HTR-8/SVneo (cell line): ENCODE measurements at regions not wholly inside any gene's neighbourhood (a gene's known extent, or its start where the extent isn't known, plus 50 kb on each side); places are given as distances from the start of the nearest gene placed in this dataset.

ENCODE experiments used
- DNase-seq: peaks from one replicate; pipeline ENCODE4 v3.0.0; 2011; ENCODE audit warnings: low spot score, mixed read lengths; ENCODE audit not compliant: insufficient read length
- FAIRE-seq: peaks from 2 replicates; lab custom pipeline; 2011; peaks lifted over from hg19 to GRCh38; lab: Jason Lieb, UNC

DNA sequence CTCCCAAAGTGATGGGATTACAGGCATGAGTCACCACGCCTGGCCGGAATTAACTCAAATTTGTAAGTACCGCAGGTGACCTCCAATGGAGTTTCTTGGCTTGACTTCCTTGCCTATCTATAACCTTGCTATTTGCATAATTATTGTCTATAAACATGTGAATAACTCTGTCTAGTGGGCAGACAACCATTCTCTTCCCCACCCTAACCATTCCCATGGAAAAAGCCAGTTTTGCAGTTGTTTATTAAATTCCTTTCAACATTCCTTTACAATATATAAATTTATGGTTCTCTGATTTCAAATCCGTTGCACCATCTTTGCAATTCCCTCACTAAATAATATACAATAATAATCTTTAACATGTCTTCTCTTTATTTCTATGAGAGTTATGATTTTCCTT is 61.0 kb upstream of the ZDHHC17 start:
- DNase-seq: no peak
- no peak for FAIRE-seq

DNA sequence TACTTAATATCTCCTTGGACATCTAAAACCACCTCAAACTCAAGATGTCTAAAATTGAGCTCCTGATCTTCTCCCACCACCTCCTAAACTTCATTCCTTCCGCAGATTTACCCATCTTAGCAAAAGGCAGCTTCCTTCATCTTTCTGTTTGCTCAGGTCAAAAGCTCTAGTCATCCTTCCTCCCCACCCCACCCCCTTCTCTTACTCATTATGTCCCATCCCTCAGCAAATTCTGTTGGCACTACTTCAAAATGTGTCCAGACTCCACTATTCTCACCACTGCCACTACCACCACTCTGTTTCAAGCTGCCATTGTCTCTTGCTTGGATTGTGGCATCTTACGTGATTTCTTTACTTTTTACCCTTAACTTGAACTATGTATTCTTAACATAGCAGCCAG is 59.2 kb upstream of the ZDHHC17 start:
- FAIRE-seq: no peak
- no peak for DNase-seq

DNA sequence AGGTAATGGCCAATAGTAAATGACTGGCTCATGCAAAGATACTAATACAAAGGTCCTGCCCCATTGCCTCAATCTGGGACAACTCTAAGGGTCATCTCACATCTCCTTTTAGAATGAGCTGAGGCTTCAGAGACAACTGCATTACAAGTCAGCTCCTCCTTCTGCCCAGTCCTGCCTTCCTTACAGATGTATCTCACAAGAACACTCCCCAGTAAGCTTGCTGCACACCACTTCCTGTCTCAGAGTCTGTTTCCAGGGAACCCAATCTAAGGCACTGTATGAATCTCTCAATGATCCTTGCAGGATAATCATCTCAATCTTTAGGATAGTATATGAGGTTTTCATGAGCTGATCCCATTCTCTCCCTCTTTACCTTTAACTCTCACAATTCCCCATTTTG is 57.8 kb upstream of the ZDHHC17 start:
- FAIRE-seq: no peak
- no peak for DNase-seq

DNA sequence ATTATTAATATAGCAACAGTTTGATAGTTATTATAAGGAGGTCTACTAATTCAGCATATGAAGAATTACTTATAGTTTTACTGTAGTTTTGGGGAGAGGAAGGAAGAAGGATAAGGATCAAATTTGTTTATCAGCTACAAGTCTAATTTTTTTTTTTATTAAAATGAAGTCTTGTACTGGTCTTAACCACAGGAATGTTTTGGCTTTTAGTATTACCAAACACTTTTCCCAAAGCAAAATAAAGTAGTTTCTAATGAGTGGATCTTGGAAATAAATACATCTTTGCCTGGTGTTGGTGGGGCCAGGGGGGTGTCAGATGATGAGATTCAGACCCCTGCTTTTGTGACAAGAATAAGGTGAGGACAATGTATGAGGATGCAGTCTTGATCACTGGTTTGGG is 57.2 kb upstream of the ZDHHC17 start:
- no peak for DNase-seq
- no peak for FAIRE-seq

DNA sequence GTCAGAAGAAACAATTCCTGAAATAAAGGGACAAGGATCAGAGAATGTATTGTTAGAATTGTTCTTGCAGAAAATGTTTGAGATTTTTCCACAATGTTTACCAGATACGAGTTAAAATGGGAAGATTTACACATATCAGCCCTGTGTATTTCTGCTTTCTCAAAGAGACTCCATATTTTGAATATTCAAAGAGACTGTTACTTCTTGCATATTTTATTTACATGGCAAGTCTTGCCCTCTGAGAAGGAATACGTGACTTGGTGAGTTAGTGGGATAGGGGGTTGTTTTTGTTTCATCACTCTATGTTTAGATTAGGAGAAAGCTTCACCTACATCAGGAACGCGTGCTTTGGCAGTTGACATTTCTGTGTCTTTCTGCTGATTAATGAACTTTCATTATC is 56.1 kb upstream of the ZDHHC17 start:
- FAIRE-seq (no peak), DNase-seq (no peak)

DNA sequence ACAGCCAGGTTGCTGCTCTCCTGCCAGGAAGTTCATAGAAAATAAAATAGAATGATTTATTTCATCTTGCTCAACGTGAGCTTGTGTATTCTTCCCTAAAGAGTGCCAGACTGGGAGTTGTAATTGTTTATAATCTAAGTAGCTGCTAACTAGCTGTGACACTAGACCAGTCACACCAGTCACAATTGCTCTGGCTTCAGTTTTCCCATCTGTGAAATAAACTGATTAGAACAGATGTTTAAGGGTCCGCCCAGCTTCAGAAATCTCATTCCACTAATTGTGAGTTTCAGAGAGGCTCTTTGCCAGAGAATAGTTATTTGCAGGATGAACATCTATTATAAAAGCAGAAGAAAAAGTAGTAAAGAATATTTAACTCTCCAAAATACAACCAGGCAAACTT is 55.6 kb upstream of the ZDHHC17 start:
- no peak for DNase-seq
- no peak for FAIRE-seq

DNA sequence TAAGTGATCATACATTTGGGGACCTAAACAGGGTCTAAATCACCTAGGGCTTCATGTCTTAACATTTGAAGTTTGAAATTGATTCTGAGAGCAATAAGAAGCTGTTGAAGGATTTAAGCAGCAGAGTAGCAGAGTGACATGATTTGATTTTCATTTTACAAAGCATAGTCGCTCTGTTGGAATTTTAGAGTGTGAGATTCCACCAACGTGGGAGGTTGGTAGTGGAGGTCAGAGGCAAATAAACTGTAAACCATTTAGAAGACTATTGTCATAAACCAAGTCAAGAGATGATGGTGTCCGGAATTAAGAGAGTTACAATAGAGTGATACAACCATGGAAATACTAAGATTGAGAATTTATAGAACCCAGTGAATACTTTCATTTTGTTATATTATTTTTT is 52.7 kb upstream of the ZDHHC17 start:
- no peak for DNase-seq
- FAIRE-seq: no peak

DNA sequence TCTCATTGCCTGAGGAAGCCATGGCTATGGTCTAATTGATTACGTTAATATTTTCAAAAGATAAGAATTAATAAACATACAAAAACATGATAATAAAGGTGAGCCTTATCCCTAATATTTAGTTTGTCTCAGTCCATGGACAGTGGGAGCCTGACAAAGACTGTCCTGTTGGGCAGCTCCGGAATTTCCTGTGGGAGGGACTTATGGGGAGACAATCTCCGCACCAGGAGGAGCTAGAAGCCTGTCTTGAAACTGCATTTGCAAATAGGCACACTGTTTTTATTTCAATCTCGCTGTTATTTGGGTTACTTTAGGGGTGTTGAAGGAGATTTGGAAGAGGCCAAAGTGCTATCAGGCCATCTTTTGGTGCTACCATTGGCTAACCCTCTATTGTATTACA is 50.8 kb upstream of the ZDHHC17 start:
- peak; percentile 48 for DNase-seq
- FAIRE-seq: peak; percentile 33

DNA sequence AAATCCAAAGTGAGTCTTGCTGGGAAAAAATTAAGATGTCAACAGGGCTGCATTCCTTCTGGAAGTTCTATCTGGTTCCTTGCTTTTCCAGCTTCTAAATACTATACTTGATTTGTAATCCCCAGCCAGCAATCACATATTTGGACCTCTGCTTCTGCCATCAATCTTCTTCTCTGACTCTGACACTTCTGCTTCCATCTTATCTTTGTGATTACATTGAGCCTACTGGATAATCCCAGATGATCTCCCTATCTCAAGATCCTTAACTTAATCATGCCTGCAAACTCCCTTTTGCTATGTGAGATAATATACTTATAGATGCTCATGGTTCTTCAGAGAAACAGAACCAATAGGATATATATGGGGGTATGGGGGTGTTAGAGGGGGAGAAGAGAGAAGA is 49.9 kb upstream of the ZDHHC17 start:
- no peak for FAIRE-seq

More for the DNA sequence above, 49.9 kb upstream of the ZDHHC17 start:
- DNase-seq: no peak
